HuH-7 (cell line): ENCODE measurements at regions not wholly inside any gene's neighbourhood (a gene's known extent, or its start where the extent isn't known, plus 50 kb on each side); places are given as distances from the start of the nearest gene placed in this dataset.
"Not testable (repeated sequence)": the region's sequence is repeated elsewhere in the genome, so short reads cannot be mapped to it uniquely, and the experiment has no call there.

Source experiments
- DNase-seq: peaks from one replicate; pipeline ENCODE4 v3.0.0; 2011; ENCODE audit warnings: low spot score

GRCh38 chr2:75896779-75897366 is 186.2 kb upstream of the GCFC2 start:
- peak; percentile 39 for DNase-seq

GRCh38 chr2:75894170-75894569 is 183.5 kb upstream of the GCFC2 start:
- no peak for DNase-seq

GRCh38 chr2:75892490-75892889 is 181.8 kb upstream of the GCFC2 start:
- DNase-seq: no peak

GRCh38 chr2:75882530-75882929 is 171.8 kb upstream of the GCFC2 start:
- DNase-seq: no peak

GRCh38 chr2:75875606-75876005 is 164.9 kb upstream of the GCFC2 start:
- DNase-seq: not testable (repeated sequence)

- not testable (repeated sequence) for DNase-seq
Measured at GRCh38 chr2:75871762-75872614, 161.3 kb upstream of the GCFC2 start.

- no peak for DNase-seq
Measured at GRCh38 chr2:75870651-75871137, 160.0 kb upstream of the GCFC2 start.

- no peak for DNase-seq
Measured at GRCh38 chr2:75870133-75870532, 159.4 kb upstream of the GCFC2 start.

GRCh38 chr2:75865702-75866101 is 155.0 kb upstream of the GCFC2 start:
- DNase-seq: no peak

- no peak for DNase-seq
Measured at GRCh38 chr2:75865083-75865482, 154.4 kb upstream of the GCFC2 start.

GRCh38 chr2:75862547-75862946 is 151.8 kb upstream of the GCFC2 start:
- no peak for DNase-seq

- no peak for DNase-seq
Measured at GRCh38 chr2:75853436-75853835, 142.7 kb upstream of the GCFC2 start.

- no peak for DNase-seq
Measured at GRCh38 chr2:75852639-75853038, 141.9 kb upstream of the GCFC2 start.

GRCh38 chr2:75846683-75847190 is 136.0 kb upstream of the GCFC2 start:
- DNase-seq: no peak

- no peak for DNase-seq
Measured at GRCh38 chr2:75844651-75845050, 133.9 kb upstream of the GCFC2 start.

- not testable (repeated sequence) for DNase-seq
Measured at GRCh38 chr2:75834588-75834987, 123.9 kb upstream of the GCFC2 start.

- DNase-seq: no peak
Measured at GRCh38 chr2:75833386-75833785, 122.7 kb upstream of the GCFC2 start.

- no peak for DNase-seq
Measured at GRCh38 chr2:75828826-75829225, 118.1 kb upstream of the GCFC2 start.

GRCh38 chr2:75823515-75823914 is 112.8 kb upstream of the GCFC2 start:
- not testable (repeated sequence) for DNase-seq

- DNase-seq: no peak
Measured at GRCh38 chr2:75822336-75822735, 111.6 kb upstream of the GCFC2 start.

- no peak for DNase-seq
Measured at GRCh38 chr2:75820693-75821092, 110.0 kb upstream of the GCFC2 start.

GRCh38 chr2:75810611-75811330 is 100.1 kb upstream of the GCFC2 start:
- no peak for DNase-seq
